K562 (cell line): ENCODE measurements at regions not wholly inside any gene's neighbourhood (a gene's known extent, or its start where the extent isn't known, plus 50 kb on each side); places are given as distances from the start of the nearest gene placed in this dataset.

Experiments
- RBM22 ChIP-seq: fragments of 200-400 bp; formaldehyde crosslinking; IDR thresholded peaks from 2 replicates; pipeline ENCODE4 v1.6.1; 2018; ENCODE audit warnings: low read length, low read depth; ENCODE audit not compliant: poor library complexity, severe bottlenecking
- ZBTB40 ChIP-seq, 2 experiments: fragments of 450-650 bp in 1 of 2; sonication (generic) in 1 of 2; formaldehyde crosslinking in 1 of 2; IDR thresholded peaks; 2 replicates each; pipeline versions ENCODE4 v1.7.1 to v1.9.0; 2016 to 2022; ENCODE audit warnings: inconsistent platforms in 1 of 2, mild to moderate bottlenecking in 1 of 2, missing genetic modification reagents in 1 of 2
- ZNF274 ChIP-seq: IDR thresholded peaks from 2 replicates; pipeline ENCODE4 v1.6.1; 2011; ENCODE audit warnings: low read depth, mild to moderate bottlenecking, low read length, moderate library complexity, borderline replicate concordance

- TF ChIP-seq ZBTB40 (IDR thresholded peaks at IDR 0.05) = no peak
- TF ChIP-seq ZBTB40 (CRISPR knock-in tag; IDR thresholded peaks at IDR 0.05) = no peak
- TF ChIP-seq RBM22 = no peak
- no peak for TF ChIP-seq ZNF274
These were observed 691.3 kb upstream of the CXADR start (continued) for GRCh38 chr21:16821588-16821987.
